DND-41 (cell line): ENCODE measurements at regions not wholly inside any gene's neighbourhood (a gene's known extent, or its start where the extent isn't known, plus 50 kb on each side); places are given as distances from the start of the nearest gene placed in this dataset.

Experiments used
- ATAC-seq: fragments of 200-7000 bp; cut with Tn5 transposase; 3 replicates; pipeline ENCODE4 v1.9.1; 2021; ENCODE audit warnings: low read depth; ENCODE audit not compliant: insufficient read depth
- DNase-seq: peaks from one replicate; pipeline ENCODE4 v3.0.0-alpha.2; 2020
- H2AFZ ChIP-seq: 2 replicates; pipeline ENCODE4 v1.6.0; 2012; ENCODE audit warnings: low read depth, low read length
- H3K27ac ChIP-seq: 2 replicates; pipeline ENCODE4 v1.5.1; 2012; ENCODE audit warnings: low read length, inconsistent platforms
- H3K27me3 ChIP-seq: fragments of 200-600 bp; sonication (generic); 2 replicates; pipeline ENCODE4 v1.6.0; 2012; ENCODE audit warnings: low read length, mild to moderate bottlenecking, inconsistent platforms; ENCODE audit not compliant: insufficient read depth, poor library complexity
- H3K36me3 ChIP-seq: 2 replicates; pipeline ENCODE4 v1.5.1; 2012; ENCODE audit warnings: low read length, inconsistent platforms; ENCODE audit not compliant: insufficient read depth
- H3K4me1 ChIP-seq: 2 replicates; pipeline ENCODE4 v1.5.1; 2012; ENCODE audit warnings: mild to moderate bottlenecking, low read length; ENCODE audit not compliant: insufficient read depth
- H3K4me2 ChIP-seq: 2 replicates; pipeline ENCODE4 v1.6.0; 2012; ENCODE audit warnings: mild to moderate bottlenecking, moderate library complexity, low read length, inconsistent platforms; ENCODE audit not compliant: insufficient read depth
- H3K4me3 ChIP-seq, 2 experiments: fragments of 200-600 bp in 1 of 2; shearing (Covaris generic) in 1 of 2; 2 replicates each; pipeline ENCODE4 v1.5.1; 2012 to 2016; ENCODE audit warnings: inconsistent platforms in 2 of 2, low read length in 2 of 2, mild to moderate bottlenecking in 2 of 2, low read depth in 1 of 2, moderate library complexity in 1 of 2
- H3K79me2 ChIP-seq: 2 replicates; pipeline ENCODE4 v1.6.0; 2012; ENCODE audit warnings: low read length, inconsistent platforms; ENCODE audit not compliant: insufficient read depth
- H3K9ac ChIP-seq: 2 replicates; pipeline ENCODE4 v1.6.0; 2012; ENCODE audit warnings: low read depth, mild to moderate bottlenecking, inconsistent platforms, low read length, moderate library complexity
- H3K9me3 ChIP-seq: 2 replicates; pipeline ENCODE4 v1.5.1; 2012; ENCODE audit warnings: low read length, moderate library complexity, mild to moderate bottlenecking, inconsistent platforms; ENCODE audit not compliant: insufficient read depth, severe bottlenecking
- H4K20me1 ChIP-seq: 2 replicates; pipeline ENCODE4 v1.6.0; 2012; ENCODE audit warnings: low read length; ENCODE audit not compliant: insufficient read depth
- EZH2 ChIP-seq: IDR thresholded peaks from 3 replicates; pipeline ENCODE4 v1.6.1; 2012; ENCODE audit warnings: borderline replicate concordance, low read depth, mild to moderate bottlenecking, moderate library complexity, low read length, inconsistent platforms; ENCODE audit not compliant: severe bottlenecking
- TF ChIP-seq, protein P1 (sequence below): IDR thresholded peaks from 2 replicates; pipeline ENCODE4 v1.5.1; 2012; ENCODE audit warnings: borderline replicate concordance, low read length, moderate library complexity, mild to moderate bottlenecking; ENCODE audit not compliant: poor library complexity, severe bottlenecking; ENCODE audit errors: extremely low read depth

DNA sequence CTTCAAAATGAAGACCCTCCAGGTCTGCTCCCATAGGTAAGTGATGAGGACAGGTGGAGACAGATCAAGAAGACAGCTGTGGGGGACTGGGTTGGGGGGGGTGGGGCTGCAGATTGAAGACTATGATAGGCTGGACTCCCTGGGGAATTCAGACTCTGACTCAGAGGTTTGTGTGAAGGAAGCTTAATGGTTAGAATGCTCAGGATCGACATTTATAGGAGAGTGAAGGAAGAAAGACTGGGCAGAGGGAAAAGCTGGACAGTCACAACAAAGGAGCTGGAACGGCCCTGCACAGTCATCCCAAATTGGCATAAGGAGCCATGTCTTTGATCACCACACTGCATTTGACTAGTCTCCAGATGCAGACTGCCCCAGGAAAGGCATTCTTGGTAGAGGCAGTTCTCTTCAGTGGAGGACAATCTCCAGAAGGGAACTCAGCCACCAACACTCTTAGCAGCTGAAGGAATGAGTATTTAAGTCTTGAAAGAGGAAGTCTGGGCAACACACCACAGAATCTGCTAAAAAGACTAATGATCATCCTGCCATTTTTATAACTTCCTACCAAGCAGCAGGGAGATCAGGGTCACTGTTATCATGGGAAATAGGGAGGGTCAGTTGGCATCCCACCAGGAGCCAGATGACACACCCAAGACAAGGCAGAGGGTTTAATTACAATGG, 120.0 kb upstream of the ZC3H11B start:
- no peak for DNase-seq
- ATAC-seq, result no peak
- no peak overlapping the region for H3K4me2 ChIP-seq

DNA sequence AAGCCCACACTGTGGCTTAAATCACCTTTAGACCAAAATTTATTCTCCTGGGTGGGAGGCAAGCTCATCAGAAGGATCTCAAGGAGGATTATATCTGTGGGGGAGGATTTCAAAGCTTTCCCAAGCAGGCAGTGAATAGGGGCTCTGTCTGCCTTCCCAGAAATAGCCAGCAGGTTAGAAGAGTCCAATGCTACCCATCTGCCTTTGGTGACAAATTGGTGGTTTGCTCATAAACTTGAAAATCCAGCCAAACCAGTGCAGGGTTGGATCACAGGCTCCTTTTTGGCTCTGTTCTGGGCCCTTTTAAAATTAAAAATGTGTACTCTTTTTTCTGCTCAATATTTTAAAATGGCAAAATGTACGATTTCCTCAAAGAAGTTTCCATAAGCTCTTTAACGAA, 118.9 kb upstream of the ZC3H11B start:
- H2AFZ ChIP-seq, result no peak overlapping the region
- no peak for ATAC-seq
- H3K36me3 ChIP-seq, result no peaks in the 10 kb centered on the region
- DNase-seq, result no peak
- H3K27me3 ChIP-seq, result no peaks in the 10 kb centered on the region
- H3K79me2 ChIP-seq, result no peaks in the 10 kb centered on the region
- H3K4me2 ChIP-seq, result no peak overlapping the region
- peaks cover 3% of the 10 kb centered on the region for H3K9me3 ChIP-seq
- H4K20me1 ChIP-seq, result no peaks in the 10 kb centered on the region
- H3K4me1 ChIP-seq, result no peaks in the 10 kb centered on the region
- no peak overlapping the region for H3K4me3 ChIP-seq
- TF ChIP-seq, protein P1, sequence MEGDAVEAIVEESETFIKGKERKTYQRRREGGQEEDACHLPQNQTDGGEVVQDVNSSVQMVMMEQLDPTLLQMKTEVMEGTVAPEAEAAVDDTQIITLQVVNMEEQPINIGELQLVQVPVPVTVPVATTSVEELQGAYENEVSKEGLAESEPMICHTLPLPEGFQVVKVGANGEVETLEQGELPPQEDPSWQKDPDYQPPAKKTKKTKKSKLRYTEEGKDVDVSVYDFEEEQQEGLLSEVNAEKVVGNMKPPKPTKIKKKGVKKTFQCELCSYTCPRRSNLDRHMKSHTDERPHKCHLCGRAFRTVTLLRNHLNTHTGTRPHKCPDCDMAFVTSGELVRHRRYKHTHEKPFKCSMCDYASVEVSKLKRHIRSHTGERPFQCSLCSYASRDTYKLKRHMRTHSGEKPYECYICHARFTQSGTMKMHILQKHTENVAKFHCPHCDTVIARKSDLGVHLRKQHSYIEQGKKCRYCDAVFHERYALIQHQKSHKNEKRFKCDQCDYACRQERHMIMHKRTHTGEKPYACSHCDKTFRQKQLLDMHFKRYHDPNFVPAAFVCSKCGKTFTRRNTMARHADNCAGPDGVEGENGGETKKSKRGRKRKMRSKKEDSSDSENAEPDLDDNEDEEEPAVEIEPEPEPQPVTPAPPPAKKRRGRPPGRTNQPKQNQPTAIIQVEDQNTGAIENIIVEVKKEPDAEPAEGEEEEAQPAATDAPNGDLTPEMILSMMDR, result no peak
- no peak for TF ChIP-seq EZH2
- no peak overlapping the region for H3K27ac ChIP-seq
- no peak overlapping the region for H3K9ac ChIP-seq

More for the DNA sequence above, 120.0 kb upstream of the ZC3H11B start:
- Histone ChIP-seq H4K20me1 (no peaks in the 10 kb centered on the region), H3K27ac (no peak overlapping the region), H3K9ac (no peak overlapping the region), H3K4me1 (no peaks in the 10 kb centered on the region), H3K36me3 (no peaks in the 10 kb centered on the region), H3K79me2 (no peaks in the 10 kb centered on the region), H3K4me3 (no peak overlapping the region), H3K9me3 (no peaks in the 10 kb centered on the region), H2AFZ (no peak overlapping the region), H3K27me3 (no peaks in the 10 kb centered on the region)
- no peak for TF ChIP-seq EZH2
- TF ChIP-seq, protein P1, result no peak

DNA sequence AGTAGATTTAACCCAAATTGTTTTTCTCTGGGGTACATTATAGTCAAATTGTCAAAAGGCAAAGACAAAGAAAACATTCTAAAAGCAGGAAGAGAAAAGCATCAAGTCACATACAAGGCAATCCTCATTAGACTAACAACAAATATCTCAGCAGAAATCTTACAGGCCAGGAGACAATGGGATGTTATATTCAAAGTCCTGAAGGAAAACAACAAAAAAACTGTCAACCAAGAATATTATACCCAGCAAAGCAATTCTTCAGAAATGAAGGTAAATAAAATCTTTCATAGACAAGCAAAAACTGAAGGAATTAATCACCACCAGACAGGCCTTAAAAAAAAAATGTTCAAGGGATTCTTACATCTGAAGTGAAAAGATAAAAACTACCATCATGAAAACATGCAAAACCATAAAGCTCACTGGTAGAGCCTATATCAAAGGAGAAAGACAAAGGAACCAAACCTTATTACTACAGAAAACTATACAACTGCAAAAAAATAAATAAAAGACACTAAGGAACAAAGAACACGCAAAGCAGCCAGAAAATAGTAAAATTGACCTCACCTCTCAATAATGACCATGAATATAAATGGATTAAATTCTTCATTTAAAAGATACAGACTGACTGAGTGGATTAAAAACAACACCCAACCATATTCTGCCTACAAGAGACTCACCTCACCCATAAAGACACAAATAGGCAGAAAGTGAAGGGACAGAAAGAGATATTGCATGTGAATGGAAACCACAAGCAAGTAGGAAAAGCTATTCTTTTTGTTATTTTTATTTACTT, 113.8 kb upstream of the ZC3H11B start:
- no peak overlapping the region for H3K4me3 ChIP-seq
- ATAC-seq (no peak), DNase-seq (no peak)
- H3K79me2 ChIP-seq, result no peaks in the 10 kb centered on the region
- no peaks in the 10 kb centered on the region for H3K4me1 ChIP-seq
- no peak overlapping the region for H3K9ac ChIP-seq
- H3K9me3 ChIP-seq, result peaks cover 16% of the 10 kb centered on the region
- H3K36me3 ChIP-seq, result no peaks in the 10 kb centered on the region
- H3K27ac ChIP-seq, result no peak overlapping the region
- H4K20me1 ChIP-seq, result no peaks in the 10 kb centered on the region
- no peak for TF ChIP-seq EZH2
- TF ChIP-seq, protein P1, result no peak
- no peak overlapping the region for H3K4me2 ChIP-seq
- H3K27me3 ChIP-seq, result no peaks in the 10 kb centered on the region
- no peak overlapping the region for H2AFZ ChIP-seq
